GM19438 (cell line): ENCODE measurements at regions not wholly inside any gene's neighbourhood (a gene's known extent, or its start where the extent isn't known, plus 50 kb on each side); places are given as distances from the start of the nearest gene placed in this dataset.
"Not testable (repeated sequence)": the region's sequence is repeated elsewhere in the genome, so short reads cannot be mapped to it uniquely, and the experiment has no call there.

Source experiments
- ATAC-seq: cut with Tn5 transposase; IDR thresholded peaks from one replicate; pipeline ENCODE4 v1.9.1; 2021; ENCODE audit warnings: low read depth; ENCODE audit not compliant: unreplicated experiment

- ATAC-seq = no peak
Observed at GRCh38 chr6:134795001-134795400, 154.9 kb downstream of the ALDH8A1 start.

GRCh38 chr6:134791243-134791843 lies 158.6 kb downstream of the ALDH8A1 start:
- not testable (repeated sequence) for ATAC-seq

- no peak for ATAC-seq
Observed at GRCh38 chr6:134787261-134787877, 162.5 kb downstream of the ALDH8A1 start.

GRCh38 chr6:134784336-134784735 lies 165.6 kb downstream of the ALDH8A1 start:
- no peak for ATAC-seq

GRCh38 chr6:134778431-134778830 lies 171.5 kb downstream of the ALDH8A1 start:
- ATAC-seq = no peak

GRCh38 chr6:134774201-134774638 lies 175.7 kb downstream of the ALDH8A1 start:
- ATAC-seq = no peak

GRCh38 chr6:134772671-134773360 lies 177.1 kb downstream of the ALDH8A1 start:
- ATAC-seq = no peak

GRCh38 chr6:134768931-134769330 lies 181.0 kb downstream of the ALDH8A1 start:
- no peak for ATAC-seq

- ATAC-seq = no peak
Observed at GRCh38 chr6:134766497-134766896, 183.4 kb downstream of the ALDH8A1 start.

- no peak for ATAC-seq
Observed at GRCh38 chr6:134764741-134765140, 185.2 kb downstream of the ALDH8A1 start.

GRCh38 chr6:134763575-134763974 lies 186.3 kb downstream of the ALDH8A1 start:
- ATAC-seq = not testable (repeated sequence)

- no peak for ATAC-seq
Observed at GRCh38 chr6:134758621-134759020, 191.3 kb downstream of the ALDH8A1 start.

- ATAC-seq = no peak
Observed at GRCh38 chr6:134757911-134758361, 192.0 kb downstream of the ALDH8A1 start.

GRCh38 chr6:134756374-134757025 lies 193.4 kb downstream of the ALDH8A1 start:
- ATAC-seq = no peak

GRCh38 chr6:134754013-134754690 lies 195.7 kb downstream of the ALDH8A1 start:
- no peak for ATAC-seq

GRCh38 chr6:134753001-134753400 lies 196.9 kb downstream of the ALDH8A1 start:
- no peak for ATAC-seq

- no peak for ATAC-seq
Observed at GRCh38 chr6:134752445-134752844, 197.5 kb downstream of the ALDH8A1 start.

- no peak for ATAC-seq
Observed at GRCh38 chr6:134750669-134751068, 199.2 kb downstream of the ALDH8A1 start.

- no peak for ATAC-seq
Observed at GRCh38 chr6:134748484-134748883, 201.4 kb downstream of the ALDH8A1 start.

- not testable (repeated sequence) for ATAC-seq
Observed at GRCh38 chr6:134747197-134747596, 202.7 kb downstream of the ALDH8A1 start.

GRCh38 chr6:134746140-134746539 lies 203.8 kb downstream of the ALDH8A1 start:
- ATAC-seq = no peak
